IMR-90 (cell line): ENCODE measurements at regions not wholly inside any gene's neighbourhood (a gene's known extent, or its start where the extent isn't known, plus 50 kb on each side); places are given as distances from the start of the nearest gene placed in this dataset.

ENCODE experiments used
- ATAC-seq: fragments of 200-7000 bp; cut with Tn5 transposase; 2 replicates; pipeline ENCODE4 v1.9.1; 2020; ENCODE audit warnings: low read depth, mild to moderate bottlenecking, moderate library complexity
- BruUV-seq: library from RNA; stranded (reverse); fragments of 400-500 nt; replicated peaks from 2 replicates; lab custom pipeline; 2021; lab: Mats Ljungman, UMichigan
- CTCF ChIA-PET: fragments of 300-600 bp; formaldehyde crosslinking; extraction: SDS; loops from one replicate; lab custom pipeline; 2021; ENCODE audit warnings: antibody characterized with exemption; lab: Yijun Ruan, JAX
- POLR2A ChIA-PET: fragments of 300-600 bp; sonication (Branson Sonifier 250); formaldehyde crosslinking; loops from one replicate; lab custom pipeline; 2022; ENCODE audit warnings: antibody characterized with exemption; ENCODE audit not compliant: unreplicated experiment; lab: Charles Lee
- DNase-seq: peaks from one replicate; pipeline ENCODE4 v3.0.0; 2013
- H2AFZ ChIP-seq: replicated peaks from 2 replicates; pipeline ENCODE3; 2013; ENCODE audit warnings: low read length, mild to moderate bottlenecking; ENCODE audit not compliant: poor library complexity
- H2AK5ac ChIP-seq: 2 replicates; pipeline ENCODE4 v1.6.1; 2013; ENCODE audit warnings: low read depth, low read length, inconsistent platforms
- H2AK9ac ChIP-seq: replicated peaks from 2 replicates; pipeline ENCODE3; 2013; ENCODE audit warnings: mild to moderate bottlenecking, low read depth, low read length, moderate library complexity; ENCODE audit not compliant: poor library complexity
- H2BK120ac ChIP-seq: 2 replicates; pipeline ENCODE4 v1.6.1; 2013; ENCODE audit warnings: low read depth, low read length, inconsistent platforms
- H2BK15ac ChIP-seq: 3 replicates; pipeline ENCODE4 v1.6.1; 2013; ENCODE audit warnings: low read depth, low read length, inconsistent platforms
- H2BK20ac ChIP-seq: 2 replicates; pipeline ENCODE4 v1.6.1; 2013; ENCODE audit warnings: low read depth, mild to moderate bottlenecking, inconsistent platforms, low read length, moderate library complexity
- H2BK5ac ChIP-seq: 2 replicates; pipeline ENCODE4 v1.6.1; 2013; ENCODE audit warnings: mild to moderate bottlenecking, low read depth, low read length, inconsistent platforms; ENCODE audit not compliant: poor library complexity, severe bottlenecking
- H3K14ac ChIP-seq: replicated peaks from 2 replicates; pipeline ENCODE4 v1.6.1; 2013; ENCODE audit warnings: low read depth, low read length, inconsistent platforms
- H3K18ac ChIP-seq: 2 replicates; pipeline ENCODE4 v1.6.1; 2013; ENCODE audit warnings: low read depth, low read length, control low read depth
- H3K23ac ChIP-seq: 2 replicates; pipeline ENCODE4 v1.6.1; 2013; ENCODE audit warnings: low read depth, low read length, inconsistent platforms
- H3K27ac ChIP-seq: 2 replicates; pipeline ENCODE4 v1.5.1; 2013; ENCODE audit warnings: mild to moderate bottlenecking, control low read depth, low read length; ENCODE audit not compliant: insufficient read depth
- H3K27me3 ChIP-seq: 2 replicates; pipeline ENCODE4 v1.6.1; 2013; ENCODE audit warnings: low read length; ENCODE audit not compliant: control insufficient read depth, insufficient read depth
- H3K36me3 ChIP-seq: 2 replicates; pipeline ENCODE4 v1.6.1; 2013; ENCODE audit warnings: low read length, mixed read lengths; ENCODE audit not compliant: control insufficient read depth, insufficient read depth
- H3K4ac ChIP-seq: 2 replicates; pipeline ENCODE4 v1.6.1; 2013; ENCODE audit warnings: low read depth, low read length, inconsistent platforms
- H3K4me1 ChIP-seq: 2 replicates; pipeline ENCODE4 v1.6.1; 2013; ENCODE audit warnings: low read length, mixed read lengths; ENCODE audit not compliant: control insufficient read depth, insufficient read depth
- H3K4me2 ChIP-seq: 2 replicates; pipeline ENCODE4 v1.6.1; 2013; ENCODE audit warnings: low read depth, mild to moderate bottlenecking, control low read depth, low read length, moderate library complexity
- H3K4me3 ChIP-seq: 2 replicates; pipeline ENCODE4 v1.5.1; 2013; ENCODE audit warnings: low read depth, mild to moderate bottlenecking, control low read depth, low read length, moderate library complexity; ENCODE audit not compliant: insufficient read depth
- H3K56ac ChIP-seq: 2 replicates; pipeline ENCODE4 v1.6.1; 2013; ENCODE audit warnings: low read length, inconsistent platforms; ENCODE audit not compliant: insufficient read depth; ENCODE audit errors: extremely low read depth
- H3K79me1 ChIP-seq, 2 experiments: 2 replicates each; pipeline ENCODE4 v1.6.1; 2013; ENCODE audit warnings: low read length in 2 of 2, inconsistent platforms in 1 of 2, low read depth in 1 of 2
- H3K9ac ChIP-seq: 2 replicates; pipeline ENCODE4 v1.6.1; 2013; ENCODE audit warnings: low read depth, low read length, control low read depth
- H3K9me1 ChIP-seq: 2 replicates; pipeline ENCODE4 v1.6.1; 2013; ENCODE audit warnings: low read length, inconsistent platforms; ENCODE audit not compliant: insufficient read depth
- H3K9me3 ChIP-seq: 2 replicates; pipeline ENCODE4 v1.6.1; 2013; ENCODE audit warnings: low read length; ENCODE audit not compliant: control insufficient read depth, insufficient read depth
- H4K20me1 ChIP-seq: 2 replicates; pipeline ENCODE4 v1.6.1; 2013; ENCODE audit warnings: low read length, inconsistent platforms; ENCODE audit not compliant: insufficient read depth
- H4K5ac ChIP-seq: 2 replicates; pipeline ENCODE4 v1.6.1; 2013; ENCODE audit warnings: mild to moderate bottlenecking, low read depth, low read length, control low read depth
- H4K8ac ChIP-seq, 2 experiments: 2 replicates each; pipeline ENCODE4 v1.6.1; 2013; ENCODE audit warnings: low read depth in 2 of 2, low read length in 2 of 2, control low read depth in 1 of 2, inconsistent platforms in 1 of 2
- H4K91ac ChIP-seq: 2 replicates; pipeline ENCODE4 v1.6.1; 2013; ENCODE audit warnings: low read depth, low read length, inconsistent platforms; ENCODE audit not compliant: insufficient read depth
- CHD1 ChIP-seq: IDR thresholded peaks from 2 replicates; pipeline ENCODE4 v1.6.1; 2012; ENCODE audit warnings: low read depth, low read length, improper control_type of control experiment
- FOS ChIP-seq: fragments of 150-350 bp; IDR thresholded peaks from 2 replicates; pipeline ENCODE4 v1.6.1; 2016; ENCODE audit warnings: low read depth, low read length
- MAFK ChIP-seq: IDR thresholded peaks from 2 replicates; pipeline ENCODE4 v1.6.1; 2012; ENCODE audit warnings: low read depth, low read length, improper control_type of control experiment
- MAZ ChIP-seq: IDR thresholded peaks from 2 replicates; pipeline ENCODE4 v1.6.1; 2012; ENCODE audit warnings: low read depth, mild to moderate bottlenecking, low read length, improper control_type of control experiment, moderate library complexity, borderline replicate concordance
- MXI1 ChIP-seq: IDR thresholded peaks from 2 replicates; pipeline ENCODE4 v1.6.1; 2012; ENCODE audit warnings: low read depth, mild to moderate bottlenecking, low read length, moderate library complexity, borderline replicate concordance
- NFE2L2 ChIP-seq: fragments of 150-350 bp; IDR thresholded peaks from 2 replicates; pipeline ENCODE4 v1.6.1; 2016; ENCODE audit warnings: low read depth, mild to moderate bottlenecking, low read length
- RAD21 ChIP-seq: IDR thresholded peaks from 2 replicates; pipeline ENCODE4 v1.6.1; 2012; ENCODE audit warnings: low read length, improper control_type of control experiment
- WGBS, 2 experiments: methylation state at CpG; one replicate each; pipeline versions ENCODE4 v1.1.5 to v1.1.7; 2013; ENCODE audit warnings: missing lambda C conversion rate in 2 of 2; ENCODE audit not compliant: insufficient read length in 1 of 2; ENCODE audit errors: extremely low coverage in 2 of 2; 5-methylcytosine and 5-hydroxymethylcytosine counted together
- dilution Hi-C: fragments of 300-500 bp; cut with HindIII; formaldehyde crosslinking; loops from one replicate; pipeline ENCODE4 v1.14.3; 2018; ENCODE audit warnings: low sequenced_read_pairs; ENCODE audit not compliant: unreplicated experiment
- in situ Hi-C: fragments of 300-500 bp; cut with MboI; formaldehyde crosslinking; loops from 3 replicates; pipeline ENCODE4 v1.14.3; 2019; ENCODE audit warnings: low sequenced_read_pairs, inconsistent platforms, mixed read lengths
- intact Hi-C: fragments of 100-400 bp; cut with micrococcal nuclease; formaldehyde crosslinking; loops from 2 replicates; pipeline ENCODE4 v1.10.0; 2022
- TF ChIP-seq, protein P1 (sequence below): fragments of 150-350 bp; IDR thresholded peaks from 2 replicates; pipeline ENCODE4 v1.6.1; 2017; ENCODE audit warnings: mild to moderate bottlenecking, antibody characterized with exemption, low read length, low read depth

DNA sequence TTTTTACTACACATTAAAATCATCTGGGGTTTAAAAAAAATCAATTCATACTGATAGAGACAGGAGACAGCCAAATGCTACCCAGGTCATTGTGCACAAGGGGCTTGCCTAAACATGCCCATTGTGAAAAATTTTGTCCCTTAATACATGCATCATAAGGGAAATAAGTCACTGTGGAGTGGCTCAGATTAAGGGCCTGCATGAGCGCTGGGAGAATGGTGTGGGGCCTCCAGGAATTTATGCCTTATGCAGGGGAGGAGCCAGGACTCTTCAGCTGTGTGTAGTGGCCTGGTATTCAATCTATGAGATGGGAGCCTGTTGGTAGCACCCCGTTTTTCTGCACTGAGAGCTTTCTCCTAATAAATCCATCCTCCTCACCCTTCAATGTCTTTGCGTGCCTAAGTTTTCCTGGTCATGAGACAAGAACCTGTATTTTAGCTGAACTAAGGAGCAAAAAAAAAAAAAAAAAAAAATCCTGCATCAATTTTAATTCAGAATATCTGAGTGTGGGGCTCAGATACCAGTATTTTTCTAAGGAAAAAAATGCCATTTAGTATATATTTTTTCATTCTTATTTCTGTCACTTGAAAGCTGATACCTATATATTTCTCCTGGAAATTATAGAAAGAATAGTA, 997.6 kb upstream of the ATXN8OS start:
- Histone ChIP-seq H2BK15ac (no peak overlapping the region), H4K8ac (no peak overlapping the region), H2BK5ac (no peak overlapping the region), H2BK20ac (no peak overlapping the region), H3K36me3 (no peaks in the 10 kb centered on the region), H4K5ac (no peak overlapping the region), H2AK5ac (no peak overlapping the region), H3K18ac (no peak overlapping the region), H3K27me3 (no peaks in the 10 kb centered on the region), H4K91ac (no peak overlapping the region), H3K9me1 (no peaks in the 10 kb centered on the region), H3K79me1 (no peaks in the 10 kb centered on the region), H2BK120ac (no peak overlapping the region), H3K14ac (no peak overlapping the region), H3K56ac (no peak overlapping the region), H3K4me3 (no peak overlapping the region), H3K4me2 (no peak overlapping the region), H3K4me1 (no peaks in the 10 kb centered on the region), H2AFZ (no peak overlapping the region), H3K9ac (no peak overlapping the region), H3K23ac (no peak overlapping the region), H2AK9ac (no peak overlapping the region), H3K9me3 (peaks cover 11% of the 10 kb centered on the region), H4K20me1 (no peaks in the 10 kb centered on the region), H3K4ac (no peak overlapping the region), H3K27ac (no peak overlapping the region)
- ChIA-PET POLR2A (no interaction called here), CTCF (no interaction called here)
- intact Hi-C loops (no loop called here), dilution Hi-C loops (no loop called here), in situ Hi-C loops (no loop called here)
- WGBS, 2 experiments, result no CpG with 5 or more reads among the region's 3 CpGs
- DNase-seq (no peak), ATAC-seq (no peak)
- BruUV-seq, result no TSS peak
- TF ChIP-seq, protein P1, sequence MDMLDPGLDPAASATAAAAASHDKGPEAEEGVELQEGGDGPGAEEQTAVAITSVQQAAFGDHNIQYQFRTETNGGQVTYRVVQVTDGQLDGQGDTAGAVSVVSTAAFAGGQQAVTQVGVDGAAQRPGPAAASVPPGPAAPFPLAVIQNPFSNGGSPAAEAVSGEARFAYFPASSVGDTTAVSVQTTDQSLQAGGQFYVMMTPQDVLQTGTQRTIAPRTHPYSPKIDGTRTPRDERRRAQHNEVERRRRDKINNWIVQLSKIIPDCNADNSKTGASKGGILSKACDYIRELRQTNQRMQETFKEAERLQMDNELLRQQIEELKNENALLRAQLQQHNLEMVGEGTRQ, result no peak
- TF ChIP-seq MAFK (no peak), MXI1 (no peak), MAZ (no peak), FOS (no peak), CHD1 (no peak), RAD21 (no peak), NFE2L2 (no peak)
